ENCODE measurements at regions not wholly inside any gene's neighbourhood (a gene's known extent, or its start where the extent isn't known, plus 50 kb on each side); places are given as distances from the start of the nearest gene placed in this dataset.

GRCh38 chr21:24894324-24894723 lies 713.0 kb downstream of the MRPL39 start:
- no peak for TF ChIP-seq POLR2A (IDR thresholded peaks at IDR 0.05)
- TF ChIP-seq CTCF (IDR thresholded peaks at IDR 0.05) = no peak
- no peak for TF ChIP-seq POLR2AphosphoS5 (IDR thresholded peaks at IDR 0.05)
